DND-41 (cell line): ENCODE measurements at regions not wholly inside any gene's neighbourhood (a gene's known extent, or its start where the extent isn't known, plus 50 kb on each side); places are given as distances from the start of the nearest gene placed in this dataset.

Experiments
- ATAC-seq: fragments of 200-7000 bp; cut with Tn5 transposase; 3 replicates; pipeline ENCODE4 v1.9.1; 2021; ENCODE audit warnings: low read depth; ENCODE audit not compliant: insufficient read depth
- DNase-seq: peaks from one replicate; pipeline ENCODE4 v3.0.0-alpha.2; 2020
- H2AFZ ChIP-seq: 2 replicates; pipeline ENCODE4 v1.6.0; 2012; ENCODE audit warnings: low read depth, low read length
- H3K27ac ChIP-seq: 2 replicates; pipeline ENCODE4 v1.5.1; 2012; ENCODE audit warnings: low read length, inconsistent platforms
- H3K27me3 ChIP-seq: fragments of 200-600 bp; sonication (generic); 2 replicates; pipeline ENCODE4 v1.6.0; 2012; ENCODE audit warnings: low read length, mild to moderate bottlenecking, inconsistent platforms; ENCODE audit not compliant: insufficient read depth, poor library complexity
- H3K36me3 ChIP-seq: 2 replicates; pipeline ENCODE4 v1.5.1; 2012; ENCODE audit warnings: low read length, inconsistent platforms; ENCODE audit not compliant: insufficient read depth
- H3K4me1 ChIP-seq: 2 replicates; pipeline ENCODE4 v1.5.1; 2012; ENCODE audit warnings: mild to moderate bottlenecking, low read length; ENCODE audit not compliant: insufficient read depth
- H3K4me2 ChIP-seq: 2 replicates; pipeline ENCODE4 v1.6.0; 2012; ENCODE audit warnings: mild to moderate bottlenecking, moderate library complexity, low read length, inconsistent platforms; ENCODE audit not compliant: insufficient read depth
- H3K4me3 ChIP-seq, 2 experiments: fragments of 200-600 bp in 1 of 2; shearing (Covaris generic) in 1 of 2; 2 replicates each; pipeline ENCODE4 v1.5.1; 2012 to 2016; ENCODE audit warnings: inconsistent platforms in 2 of 2, low read length in 2 of 2, mild to moderate bottlenecking in 2 of 2, low read depth in 1 of 2, moderate library complexity in 1 of 2
- H3K79me2 ChIP-seq: 2 replicates; pipeline ENCODE4 v1.6.0; 2012; ENCODE audit warnings: low read length, inconsistent platforms; ENCODE audit not compliant: insufficient read depth
- H3K9ac ChIP-seq: 2 replicates; pipeline ENCODE4 v1.6.0; 2012; ENCODE audit warnings: low read depth, mild to moderate bottlenecking, inconsistent platforms, low read length, moderate library complexity
- H3K9me3 ChIP-seq: 2 replicates; pipeline ENCODE4 v1.5.1; 2012; ENCODE audit warnings: low read length, moderate library complexity, mild to moderate bottlenecking, inconsistent platforms; ENCODE audit not compliant: insufficient read depth, severe bottlenecking
- H4K20me1 ChIP-seq: 2 replicates; pipeline ENCODE4 v1.6.0; 2012; ENCODE audit warnings: low read length; ENCODE audit not compliant: insufficient read depth
- EZH2 ChIP-seq: IDR thresholded peaks from 3 replicates; pipeline ENCODE4 v1.6.1; 2012; ENCODE audit warnings: borderline replicate concordance, low read depth, mild to moderate bottlenecking, moderate library complexity, low read length, inconsistent platforms; ENCODE audit not compliant: severe bottlenecking
- TF ChIP-seq, protein P1 (sequence below): IDR thresholded peaks from 2 replicates; pipeline ENCODE4 v1.5.1; 2012; ENCODE audit warnings: borderline replicate concordance, low read length, moderate library complexity, mild to moderate bottlenecking; ENCODE audit not compliant: poor library complexity, severe bottlenecking; ENCODE audit errors: extremely low read depth

DNA sequence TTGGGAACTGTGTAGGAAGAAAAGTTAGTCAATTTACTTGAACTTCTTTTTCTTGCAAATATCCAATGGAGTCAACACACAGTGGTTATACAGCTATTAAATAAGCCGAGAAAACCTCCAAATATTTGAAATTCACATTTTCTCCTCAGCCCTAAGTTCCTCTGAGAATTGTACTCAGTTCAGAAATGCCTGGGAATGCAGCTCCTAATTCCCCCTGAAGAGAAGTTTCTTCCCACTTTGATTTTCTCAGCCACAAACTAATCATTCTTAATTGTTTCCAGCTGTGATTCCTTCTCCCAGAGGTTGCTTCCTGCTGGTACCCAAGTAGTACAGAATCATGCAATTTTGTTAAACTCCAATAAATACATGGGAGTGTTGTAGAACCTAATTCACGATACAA, 246.1 kb upstream of the MIR17HG start:
- no peak for ATAC-seq

DNA sequence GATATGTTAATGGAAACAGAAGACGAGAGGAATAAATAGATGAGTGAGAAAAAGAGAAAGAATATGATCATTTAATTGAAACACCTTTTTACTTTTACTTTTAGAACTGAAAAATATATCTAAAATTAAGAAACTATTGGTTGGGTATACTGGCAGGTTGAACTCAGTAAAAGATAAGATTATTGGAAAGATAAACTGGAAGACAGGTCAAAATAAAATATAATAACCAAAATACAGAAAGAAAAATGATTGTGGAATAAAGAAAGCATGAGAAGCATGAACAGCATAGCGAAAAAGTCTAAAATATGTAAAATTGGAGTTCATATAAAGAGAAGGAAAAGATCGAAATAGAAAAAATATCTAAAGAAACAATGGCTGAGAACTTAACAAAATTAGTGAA, 242.2 kb upstream of the MIR17HG start:
- Histone ChIP-seq H3K27ac (no peak overlapping the region), H3K9ac (no peak overlapping the region), H3K4me3 (no peak overlapping the region), H3K4me1 (no peaks in the 10 kb centered on the region), H3K79me2 (no peaks in the 10 kb centered on the region), H4K20me1 (no peaks in the 10 kb centered on the region), H3K36me3 (no peaks in the 10 kb centered on the region), H3K9me3 (no peaks in the 10 kb centered on the region), H2AFZ (no peak overlapping the region), H3K4me2 (no peak overlapping the region), H3K27me3 (no peaks in the 10 kb centered on the region)
- no peak for TF ChIP-seq EZH2
- TF ChIP-seq, protein P1, sequence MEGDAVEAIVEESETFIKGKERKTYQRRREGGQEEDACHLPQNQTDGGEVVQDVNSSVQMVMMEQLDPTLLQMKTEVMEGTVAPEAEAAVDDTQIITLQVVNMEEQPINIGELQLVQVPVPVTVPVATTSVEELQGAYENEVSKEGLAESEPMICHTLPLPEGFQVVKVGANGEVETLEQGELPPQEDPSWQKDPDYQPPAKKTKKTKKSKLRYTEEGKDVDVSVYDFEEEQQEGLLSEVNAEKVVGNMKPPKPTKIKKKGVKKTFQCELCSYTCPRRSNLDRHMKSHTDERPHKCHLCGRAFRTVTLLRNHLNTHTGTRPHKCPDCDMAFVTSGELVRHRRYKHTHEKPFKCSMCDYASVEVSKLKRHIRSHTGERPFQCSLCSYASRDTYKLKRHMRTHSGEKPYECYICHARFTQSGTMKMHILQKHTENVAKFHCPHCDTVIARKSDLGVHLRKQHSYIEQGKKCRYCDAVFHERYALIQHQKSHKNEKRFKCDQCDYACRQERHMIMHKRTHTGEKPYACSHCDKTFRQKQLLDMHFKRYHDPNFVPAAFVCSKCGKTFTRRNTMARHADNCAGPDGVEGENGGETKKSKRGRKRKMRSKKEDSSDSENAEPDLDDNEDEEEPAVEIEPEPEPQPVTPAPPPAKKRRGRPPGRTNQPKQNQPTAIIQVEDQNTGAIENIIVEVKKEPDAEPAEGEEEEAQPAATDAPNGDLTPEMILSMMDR: no peak
- ATAC-seq: no peak
- DNase-seq: no peak

More for the DNA sequence above, 246.1 kb upstream of the MIR17HG start:
- H2AFZ ChIP-seq: no peak overlapping the region
- no peaks in the 10 kb centered on the region for H3K27me3 ChIP-seq
- H3K4me2 ChIP-seq: no peak overlapping the region
- TF ChIP-seq, protein P1: no peak
- TF ChIP-seq EZH2: no peak
- H3K9me3 ChIP-seq: no peaks in the 10 kb centered on the region
- no peak for DNase-seq
- H3K79me2 ChIP-seq: no peaks in the 10 kb centered on the region
- no peak overlapping the region for H3K4me3 ChIP-seq
- H4K20me1 ChIP-seq: no peaks in the 10 kb centered on the region
- no peaks in the 10 kb centered on the region for H3K4me1 ChIP-seq
- no peak overlapping the region for H3K27ac ChIP-seq
- H3K9ac ChIP-seq: no peak overlapping the region
- no peaks in the 10 kb centered on the region for H3K36me3 ChIP-seq

DNA sequence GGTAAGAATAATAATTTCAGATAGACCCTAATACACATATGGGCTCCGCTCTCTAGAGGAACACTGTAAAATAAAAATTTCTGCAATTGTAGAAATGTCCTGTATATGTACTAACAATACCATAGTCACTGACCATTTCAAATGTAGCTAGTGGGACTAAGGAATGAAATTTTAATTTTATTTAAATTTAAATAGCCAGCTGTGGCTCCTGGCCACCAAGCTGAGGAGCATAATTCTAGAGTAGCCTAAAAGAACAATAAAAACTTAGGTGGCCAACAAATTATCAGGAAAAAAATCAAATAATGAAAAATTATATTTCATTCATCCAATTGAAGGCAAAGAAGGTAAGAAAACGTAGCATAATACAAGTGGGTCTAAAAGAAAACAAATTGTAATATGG, 240.9 kb upstream of the MIR17HG start:
- ATAC-seq (no peak), DNase-seq (no peak)
- no peaks in the 10 kb centered on the region for H3K36me3 ChIP-seq
- no peak overlapping the region for H3K9ac ChIP-seq
- no peaks in the 10 kb centered on the region for H3K79me2 ChIP-seq
- H3K27ac ChIP-seq: no peak overlapping the region
- H3K4me3 ChIP-seq: no peak overlapping the region
- no peaks in the 10 kb centered on the region for H3K9me3 ChIP-seq
- TF ChIP-seq, protein P1: no peak
- TF ChIP-seq EZH2: no peak
- no peak overlapping the region for H2AFZ ChIP-seq
- H3K4me2 ChIP-seq: no peak overlapping the region
- no peaks in the 10 kb centered on the region for H4K20me1 ChIP-seq
- no peaks in the 10 kb centered on the region for H3K27me3 ChIP-seq
- no peaks in the 10 kb centered on the region for H3K4me1 ChIP-seq

DNA sequence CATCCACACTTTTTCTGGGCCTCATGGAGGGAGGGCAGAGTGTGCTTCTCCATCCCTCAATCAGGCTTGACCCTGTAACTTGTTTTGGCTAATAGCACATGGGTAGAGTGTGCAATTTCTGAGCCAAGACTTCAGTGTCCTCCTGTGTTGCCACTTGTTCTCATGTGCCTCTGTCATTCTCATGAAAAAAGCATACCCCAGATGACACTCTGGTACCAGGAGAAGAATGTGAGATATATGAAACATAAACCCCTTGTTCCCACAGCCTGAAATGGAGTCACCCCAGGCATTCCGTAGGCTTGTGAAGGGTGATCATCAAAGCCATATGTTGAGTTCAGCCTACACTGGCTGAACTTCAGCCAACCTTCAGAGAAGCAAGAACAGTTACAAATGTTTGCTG, 239.2 kb upstream of the MIR17HG start:
- Histone ChIP-seq H3K79me2 (no peaks in the 10 kb centered on the region), H2AFZ (no peak overlapping the region), H3K9me3 (no peaks in the 10 kb centered on the region), H3K27ac (no peak overlapping the region), H3K4me1 (no peaks in the 10 kb centered on the region), H3K36me3 (no peaks in the 10 kb centered on the region), H3K4me2 (no peak overlapping the region), H3K27me3 (no peaks in the 10 kb centered on the region), H3K4me3 (no peak overlapping the region), H3K9ac (no peak overlapping the region), H4K20me1 (no peaks in the 10 kb centered on the region)
- no peak for ATAC-seq
- no peak for DNase-seq
- no peak for TF ChIP-seq EZH2
- TF ChIP-seq, protein P1: no peak
